Glomerular visceral epithelial cell (primary cell): ENCODE measurements at regions not wholly inside any gene's neighbourhood (a gene's known extent, or its start where the extent isn't known, plus 50 kb on each side); places are given as distances from the start of the nearest gene placed in this dataset.
A peak's percentile ranks its signal among the peaks of the same experiment; 100 is the strongest.
"Not testable (repeated sequence)": the region's sequence is repeated elsewhere in the genome, so short reads cannot be mapped to it uniquely, and the experiment has no call there.

ENCODE experiments used
- DNase-seq: peaks from one replicate; pipeline ENCODE4 v3.0.0-alpha.2; 2016; ENCODE audit errors: extremely low spot score

GRCh38 chr6:12508553-12508952, 208.0 kb upstream of the PHACTR1 start:
- DNase-seq = no peak

- DNase-seq = no peak
These were observed 207.5 kb upstream of the PHACTR1 start for GRCh38 chr6:12509060-12509459.

- DNase-seq = no peak
These were observed 200.5 kb upstream of the PHACTR1 start for GRCh38 chr6:12516070-12516469.

- peak; percentile 21 for DNase-seq
These were observed 194.2 kb upstream of the PHACTR1 start for GRCh38 chr6:12522347-12522746.

- DNase-seq = no peak
These were observed 192.8 kb upstream of the PHACTR1 start for GRCh38 chr6:12523726-12524125.

- no peak for DNase-seq
These were observed 191.3 kb upstream of the PHACTR1 start for GRCh38 chr6:12525276-12525675.

- DNase-seq = no peak
These were observed 189.2 kb upstream of the PHACTR1 start for GRCh38 chr6:12527339-12527738.

GRCh38 chr6:12528136-12528535, 188.4 kb upstream of the PHACTR1 start:
- no peak for DNase-seq

- DNase-seq = no peak
These were observed 187.8 kb upstream of the PHACTR1 start for GRCh38 chr6:12528581-12529363.

GRCh38 chr6:12529364-12530019, 187.1 kb upstream of the PHACTR1 start:
- no peak for DNase-seq

GRCh38 chr6:12530345-12530744, 186.2 kb upstream of the PHACTR1 start:
- DNase-seq = no peak

GRCh38 chr6:12533586-12533985, 183.0 kb upstream of the PHACTR1 start:
- no peak for DNase-seq

GRCh38 chr6:12534069-12534853, 182.3 kb upstream of the PHACTR1 start:
- DNase-seq = no peak

- no peak for DNase-seq
These were observed 180.8 kb upstream of the PHACTR1 start for GRCh38 chr6:12535586-12536314.

GRCh38 chr6:12536416-12536815, 180.2 kb upstream of the PHACTR1 start:
- DNase-seq = no peak

GRCh38 chr6:12537389-12537788, 179.2 kb upstream of the PHACTR1 start:
- no peak for DNase-seq

- DNase-seq = peak; percentile 52
These were observed 177.6 kb upstream of the PHACTR1 start for GRCh38 chr6:12538881-12539357.

GRCh38 chr6:12542319-12543115, 174.1 kb upstream of the PHACTR1 start:
- not testable (repeated sequence) for DNase-seq

- DNase-seq = peak; percentile 38
These were observed 172.6 kb upstream of the PHACTR1 start for GRCh38 chr6:12543953-12544352.

GRCh38 chr6:12544821-12545565, 171.6 kb upstream of the PHACTR1 start:
- peak; percentile 7 for DNase-seq
